ENCODE measurements at regions not wholly inside any gene's neighbourhood (a gene's known extent, or its start where the extent isn't known, plus 50 kb on each side); places are given as distances from the start of the nearest gene placed in this dataset.

DNA sequence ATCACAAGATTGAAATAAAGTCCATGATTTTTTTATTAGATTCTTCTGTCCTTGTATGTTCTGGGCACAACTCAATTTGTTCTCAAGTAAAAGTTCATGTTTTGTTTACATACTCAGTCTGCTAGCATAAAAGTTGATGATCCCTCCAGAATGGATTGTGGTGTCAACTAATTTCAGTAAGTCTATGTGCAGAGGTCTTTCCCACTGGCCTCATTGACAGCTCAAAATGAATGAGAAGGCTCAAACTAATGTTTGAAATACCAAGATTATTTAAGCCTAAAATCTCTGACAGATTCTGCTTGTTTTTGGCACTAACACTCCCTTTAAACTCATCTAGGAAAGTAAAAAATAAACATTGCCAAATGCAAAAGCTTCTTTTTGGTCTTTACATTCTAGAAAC is 561.2 kb upstream of the CNTNAP5 start:
- TF ChIP-seq TAF1 (IDR thresholded peaks at IDR 0.05; ENCODE audit: borderline replicate concordance, insufficient read depth, low read length) (no peak), POLR2AphosphoS5 (IDR thresholded peaks at IDR 0.05; ENCODE audit: low read depth, low read length) (no peak)
- TF ChIP-seq, protein P1, sequence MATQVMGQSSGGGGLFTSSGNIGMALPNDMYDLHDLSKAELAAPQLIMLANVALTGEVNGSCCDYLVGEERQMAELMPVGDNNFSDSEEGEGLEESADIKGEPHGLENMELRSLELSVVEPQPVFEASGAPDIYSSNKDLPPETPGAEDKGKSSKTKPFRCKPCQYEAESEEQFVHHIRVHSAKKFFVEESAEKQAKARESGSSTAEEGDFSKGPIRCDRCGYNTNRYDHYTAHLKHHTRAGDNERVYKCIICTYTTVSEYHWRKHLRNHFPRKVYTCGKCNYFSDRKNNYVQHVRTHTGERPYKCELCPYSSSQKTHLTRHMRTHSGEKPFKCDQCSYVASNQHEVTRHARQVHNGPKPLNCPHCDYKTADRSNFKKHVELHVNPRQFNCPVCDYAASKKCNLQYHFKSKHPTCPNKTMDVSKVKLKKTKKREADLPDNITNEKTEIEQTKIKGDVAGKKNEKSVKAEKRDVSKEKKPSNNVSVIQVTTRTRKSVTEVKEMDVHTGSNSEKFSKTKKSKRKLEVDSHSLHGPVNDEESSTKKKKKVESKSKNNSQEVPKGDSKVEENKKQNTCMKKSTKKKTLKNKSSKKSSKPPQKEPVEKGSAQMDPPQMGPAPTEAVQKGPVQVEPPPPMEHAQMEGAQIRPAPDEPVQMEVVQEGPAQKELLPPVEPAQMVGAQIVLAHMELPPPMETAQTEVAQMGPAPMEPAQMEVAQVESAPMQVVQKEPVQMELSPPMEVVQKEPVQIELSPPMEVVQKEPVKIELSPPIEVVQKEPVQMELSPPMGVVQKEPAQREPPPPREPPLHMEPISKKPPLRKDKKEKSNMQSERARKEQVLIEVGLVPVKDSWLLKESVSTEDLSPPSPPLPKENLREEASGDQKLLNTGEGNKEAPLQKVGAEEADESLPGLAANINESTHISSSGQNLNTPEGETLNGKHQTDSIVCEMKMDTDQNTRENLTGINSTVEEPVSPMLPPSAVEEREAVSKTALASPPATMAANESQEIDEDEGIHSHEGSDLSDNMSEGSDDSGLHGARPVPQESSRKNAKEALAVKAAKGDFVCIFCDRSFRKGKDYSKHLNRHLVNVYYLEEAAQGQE (IDR thresholded peaks at IDR 0.05; ENCODE audit: insufficient read depth in 1 of 2, low read depth in 2 of 2, low read length in 2 of 2), result no peak

DNA sequence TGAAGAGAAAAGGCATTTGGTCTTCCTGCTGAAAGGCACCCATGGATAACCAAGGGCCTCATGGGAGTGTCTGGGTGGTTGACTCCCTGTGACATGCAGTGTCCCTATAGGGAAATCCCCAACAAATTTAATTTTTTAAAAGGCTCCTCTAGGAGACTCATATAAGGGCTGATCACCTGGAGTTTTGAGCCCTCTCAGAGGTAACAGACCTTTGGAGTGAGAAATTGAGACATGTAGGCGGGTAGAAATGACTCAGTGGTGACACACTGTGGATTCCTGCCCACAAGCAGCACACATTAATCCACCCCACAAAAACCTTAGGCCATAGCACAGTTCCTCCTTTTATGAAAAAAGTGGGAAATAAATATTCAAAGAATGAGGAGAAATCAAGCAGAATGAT is 557.0 kb upstream of the CNTNAP5 start:
- no peak for TF ChIP-seq POLR2AphosphoS5 (IDR thresholded peaks at IDR 0.05; ENCODE audit: low read depth, low read length)
- TF ChIP-seq SIN3A (IDR thresholded peaks at IDR 0.05; ENCODE audit: borderline replicate concordance, insufficient read depth, low read length), result no peak
- TF ChIP-seq, protein P1 (IDR thresholded peaks at IDR 0.05; ENCODE audit: insufficient read depth in 1 of 2, low read depth in 2 of 2, low read length in 2 of 2), result no peak
- no peak for TF ChIP-seq TAF1 (IDR thresholded peaks at IDR 0.05; ENCODE audit: borderline replicate concordance, insufficient read depth, low read length)
- TF ChIP-seq FOXP2 (optimal IDR thresholded peaks at IDR 0.05; ENCODE audit: borderline replicate concordance, extremely low read depth, extremely low read length, insufficient read depth), result no peak

DNA sequence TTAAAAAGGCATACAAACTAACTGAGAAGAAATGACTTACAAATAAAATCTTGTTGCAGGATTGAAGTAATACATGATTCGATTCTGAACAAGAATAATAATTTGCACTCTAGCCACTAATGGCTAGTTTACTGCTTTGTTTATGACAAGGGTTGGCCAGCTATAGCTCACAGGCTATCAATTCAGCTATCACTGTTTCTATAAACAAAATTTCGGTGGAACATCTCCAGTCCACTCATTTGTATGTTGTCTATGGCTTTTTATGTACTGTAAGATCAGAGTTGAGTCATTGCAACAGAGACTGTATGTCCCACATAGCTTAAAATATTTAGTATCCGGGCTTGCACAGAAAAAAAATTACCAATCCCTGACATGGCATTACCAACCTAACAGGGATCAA is 543.7 kb upstream of the CNTNAP5 start:
- TF ChIP-seq, protein P1 (IDR thresholded peaks at IDR 0.05; ENCODE audit: insufficient read depth in 1 of 2, low read depth in 2 of 2, low read length in 2 of 2), result no peak
- no peak for TF ChIP-seq SIN3A (IDR thresholded peaks at IDR 0.05; ENCODE audit: borderline replicate concordance, insufficient read depth, low read length)
- no peak for TF ChIP-seq FOXP2 (optimal IDR thresholded peaks at IDR 0.05; ENCODE audit: borderline replicate concordance, extremely low read depth, extremely low read length, insufficient read depth)
- TF ChIP-seq TAF1 (IDR thresholded peaks at IDR 0.05; ENCODE audit: borderline replicate concordance, insufficient read depth, low read length), result no peak
- no peak for TF ChIP-seq POLR2AphosphoS5 (IDR thresholded peaks at IDR 0.05; ENCODE audit: low read depth, low read length)

DNA sequence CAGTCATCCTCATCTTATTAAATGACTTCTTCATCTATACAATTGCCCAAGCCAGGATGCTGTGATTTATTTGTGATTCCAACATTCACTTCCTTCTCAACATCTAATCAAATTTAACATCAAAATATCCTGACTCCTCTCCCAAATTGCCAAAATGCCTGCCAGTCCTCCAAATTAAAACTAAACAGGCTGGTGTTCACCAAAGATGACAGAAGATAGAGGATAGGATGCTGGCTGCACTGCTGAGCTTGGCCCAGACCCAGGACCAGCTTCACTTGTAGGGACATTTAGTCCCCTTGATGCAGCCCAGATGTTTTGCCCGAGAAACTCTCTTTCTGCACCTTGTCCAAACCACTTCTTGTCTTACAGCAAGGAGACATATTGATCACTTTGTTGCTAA is 540.0 kb upstream of the CNTNAP5 start:
- TF ChIP-seq SIN3A (IDR thresholded peaks at IDR 0.05; ENCODE audit: borderline replicate concordance, insufficient read depth, low read length), result no peak
- no peak for TF ChIP-seq POLR2AphosphoS5 (IDR thresholded peaks at IDR 0.05; ENCODE audit: low read depth, low read length)
- TF ChIP-seq, protein P1 (IDR thresholded peaks at IDR 0.05; ENCODE audit: insufficient read depth in 1 of 2, low read depth in 2 of 2, low read length in 2 of 2), result no peak
- TF ChIP-seq FOXP2 (optimal IDR thresholded peaks at IDR 0.05; ENCODE audit: borderline replicate concordance, extremely low read depth, extremely low read length, insufficient read depth), result no peak
- no peak for TF ChIP-seq TAF1 (IDR thresholded peaks at IDR 0.05; ENCODE audit: borderline replicate concordance, insufficient read depth, low read length)

DNA sequence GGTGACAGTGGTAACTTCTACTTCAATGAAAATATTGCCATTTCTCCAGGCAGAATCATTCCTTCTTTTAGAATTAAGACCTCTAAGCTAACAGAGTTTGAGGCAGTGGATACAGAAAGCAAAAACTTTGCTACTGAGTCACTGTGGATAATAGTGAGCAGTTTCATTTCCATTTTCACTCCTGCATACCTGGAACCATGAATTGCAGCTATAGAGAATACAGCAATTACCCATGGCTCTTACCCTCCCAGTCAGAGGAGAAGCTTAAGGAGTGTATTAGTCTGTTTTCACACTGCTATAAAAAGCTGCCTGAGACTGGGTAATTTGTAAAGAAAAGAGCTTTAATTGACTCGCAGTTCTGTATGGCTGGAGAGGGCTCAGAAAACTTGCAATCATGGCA is 531.4 kb upstream of the CNTNAP5 start:
- TF ChIP-seq, protein P1 (IDR thresholded peaks at IDR 0.05; ENCODE audit: insufficient read depth in 1 of 2, low read depth in 2 of 2, low read length in 2 of 2), result no peak
- TF ChIP-seq SIN3A (IDR thresholded peaks at IDR 0.05; ENCODE audit: borderline replicate concordance, insufficient read depth, low read length) (no peak), POLR2AphosphoS5 (IDR thresholded peaks at IDR 0.05; ENCODE audit: low read depth, low read length) (no peak), TAF1 (IDR thresholded peaks at IDR 0.05; ENCODE audit: borderline replicate concordance, insufficient read depth, low read length) (no peak), FOXP2 (optimal IDR thresholded peaks at IDR 0.05; ENCODE audit: borderline replicate concordance, extremely low read depth, extremely low read length, insufficient read depth) (no peak)
